Astrocyte of the spinal cord (primary cell): ENCODE measurements at regions not wholly inside any gene's neighbourhood (a gene's known extent, or its start where the extent isn't known, plus 50 kb on each side); places are given as distances from the start of the nearest gene placed in this dataset.

ENCODE experiments used
- DNase-seq: peaks from one replicate; pipeline ENCODE4 v3.0.0; 2011; ENCODE audit warnings: low read depth, low spot score
- H3K4me3 ChIP-seq: 2 replicates; pipeline ENCODE4 v1.5.1; 2011; ENCODE audit warnings: low read depth, mild to moderate bottlenecking, low read length, moderate library complexity
- CTCF ChIP-seq: IDR thresholded peaks from 2 replicates; pipeline ENCODE4 v1.5.1; 2012; ENCODE audit warnings: low read depth, mild to moderate bottlenecking, low read length, inconsistent platforms
- in situ Hi-C: cut with HindIII; loops from 2 replicates; pipeline ENCODE4 v1.10.0; 2017; ENCODE audit warnings: low sequenced_read_pairs

GRCh38 chr20:56060486-56060885 lies 55.2 kb upstream of the CBLN4 start:
- H3K4me3 ChIP-seq = no peak overlapping the region
- TF ChIP-seq CTCF = no peak
- DNase-seq = no peak
- in situ Hi-C loops = no loop called here

- H3K4me3 ChIP-seq = no peak overlapping the region
- no peak for DNase-seq
- TF ChIP-seq CTCF = no peak
- in situ Hi-C loops = no loop called here
Measured at GRCh38 chr20:56069016-56069415, 63.7 kb upstream of the CBLN4 start.

GRCh38 chr20:56072165-56072564 lies 66.8 kb upstream of the CBLN4 start:
- no peak overlapping the region for H3K4me3 ChIP-seq
- no peak for TF ChIP-seq CTCF
- in situ Hi-C loops = no loop called here
- DNase-seq = no peak

- no peak for DNase-seq
- no peak overlapping the region for H3K4me3 ChIP-seq
- no peak for TF ChIP-seq CTCF
- in situ Hi-C loops = no loop called here
Measured at GRCh38 chr20:56088375-56088774, 83.1 kb upstream of the CBLN4 start.

GRCh38 chr20:56091628-56092234 lies 86.4 kb upstream of the CBLN4 start:
- in situ Hi-C loops = no loop called here
- TF ChIP-seq CTCF = no peak
- DNase-seq = no peak
- H3K4me3 ChIP-seq = no peak overlapping the region

- no peak overlapping the region for H3K4me3 ChIP-seq
- no peak for TF ChIP-seq CTCF
- DNase-seq = no peak
- in situ Hi-C loops = no loop called here
Measured at GRCh38 chr20:56094228-56094627, 88.9 kb upstream of the CBLN4 start.
